Mucosa of rectum (tissue), 2 donors: ENCODE measurements at regions not wholly inside any gene's neighbourhood (a gene's known extent, or its start where the extent isn't known, plus 50 kb on each side); places are given as distances from the start of the nearest gene placed in this dataset.

Experiments used
- H3K27ac ChIP-seq, 2 donors: one replicate each; pipeline ENCODE4 v1.7.0; 2013; ENCODE audit warnings: inconsistent platforms in 2 of 2, low read depth in 2 of 2, low read length in 2 of 2
- H3K27me3 ChIP-seq, 2 donors: one replicate each; pipeline ENCODE4 v1.7.0; 2013; ENCODE audit warnings: low read length in 2 of 2; ENCODE audit not compliant: control insufficient read depth in 2 of 2, insufficient read depth in 2 of 2
- H3K36me3 ChIP-seq, 2 donors: one replicate each; pipeline ENCODE4 v1.7.0; 2013; ENCODE audit warnings: low read length in 2 of 2; ENCODE audit not compliant: control insufficient read depth in 2 of 2, insufficient read depth in 2 of 2
- H3K4me1 ChIP-seq, 2 donors: one replicate each; pipeline ENCODE4 v1.7.0; 2013; ENCODE audit warnings: low read length in 2 of 2, mild to moderate bottlenecking in 1 of 2; ENCODE audit not compliant: control insufficient read depth in 2 of 2, insufficient read depth in 2 of 2
- H3K4me3 ChIP-seq, 2 donors: one replicate each; pipeline ENCODE4 v1.7.0; 2013; ENCODE audit warnings: low read length in 2 of 2
- H3K9ac ChIP-seq, 2 donors: one replicate each; pipeline ENCODE4 v1.7.0; 2013; ENCODE audit warnings: low read length in 2 of 2, low read depth in 1 of 2, mild to moderate bottlenecking in 1 of 2
- H3K9me3 ChIP-seq, 2 donors: one replicate each; pipeline ENCODE4 v1.7.0; 2013; ENCODE audit warnings: low read length in 2 of 2; ENCODE audit not compliant: control insufficient read depth in 2 of 2
- donor health status: healthy.
- donor health status: Normal muscosa, but diverticular disease.

DNA sequence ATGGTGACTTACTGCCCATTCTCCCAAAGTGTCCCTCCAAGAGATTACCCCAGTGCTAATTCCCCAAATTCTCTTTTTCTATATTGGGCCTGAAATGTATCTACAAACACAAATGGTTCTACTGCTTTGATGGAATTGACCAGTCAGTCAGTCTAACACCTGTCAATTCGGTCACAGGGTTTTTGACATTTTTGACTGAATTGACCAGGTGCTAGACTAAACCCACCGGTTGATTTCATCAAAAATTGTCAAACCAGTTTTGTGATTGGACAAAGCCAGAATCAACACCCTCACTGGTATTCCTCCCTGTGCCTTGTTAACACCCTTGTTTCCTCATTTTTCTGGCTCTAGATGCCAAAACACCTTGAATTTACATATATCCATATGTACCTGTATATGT, 398.4 kb upstream of the NR2F2 start:
- Histone ChIP-seq H3K4me1 (no peaks in the 10 kb centered on the region), H3K36me3 (no peaks in the 10 kb centered on the region), H3K4me3 (no peak overlapping the region), H3K9me3 (no peaks in the 10 kb centered on the region), H3K27me3 (no peaks in the 10 kb centered on the region), H3K9ac (no peak overlapping the region), H3K27ac (no peak overlapping the region)

GRCh38 chr15:95932676-95933075, 397.8 kb upstream of the NR2F2 start:
- no peak overlapping the region for H3K9ac ChIP-seq
- H3K4me1 ChIP-seq = no peaks in the 10 kb centered on the region
- no peaks in the 10 kb centered on the region for H3K9me3 ChIP-seq
- no peak overlapping the region for H3K27ac ChIP-seq
- no peak overlapping the region for H3K4me3 ChIP-seq
- no peaks in the 10 kb centered on the region for H3K27me3 ChIP-seq
- H3K36me3 ChIP-seq = no peaks in the 10 kb centered on the region

- H3K27ac ChIP-seq = no peak overlapping the region
- no peak overlapping the region for H3K9ac ChIP-seq
- H3K4me3 ChIP-seq = no peak overlapping the region
- H3K9me3 ChIP-seq = no peaks in the 10 kb centered on the region
- H3K4me1 ChIP-seq = no peaks in the 10 kb centered on the region
- no peaks in the 10 kb centered on the region for H3K36me3 ChIP-seq
- no peaks in the 10 kb centered on the region for H3K27me3 ChIP-seq
These were observed 394.6 kb upstream of the NR2F2 start for GRCh38 chr15:95935852-95936251.

DNA sequence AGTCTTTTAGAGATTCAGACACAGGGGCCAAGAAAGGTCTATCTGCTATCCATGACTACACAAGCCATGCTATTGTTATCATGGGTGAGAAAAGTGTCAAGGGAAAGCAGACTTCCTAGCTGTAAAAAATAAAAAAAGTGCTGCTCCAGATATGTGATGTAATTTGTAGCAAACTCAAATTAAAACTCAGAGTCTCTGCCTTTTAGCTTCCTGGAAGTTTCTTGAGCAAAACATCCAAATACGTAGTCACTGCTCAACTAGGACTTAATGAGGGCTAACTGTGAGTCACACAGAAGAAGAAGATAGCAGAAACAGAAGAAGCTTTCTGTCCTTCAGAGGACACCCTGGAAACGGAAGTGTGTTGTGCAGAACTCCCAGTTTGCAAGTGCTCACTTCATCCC, 393.4 kb upstream of the NR2F2 start:
- no peaks in the 10 kb centered on the region for H3K27me3 ChIP-seq
- no peaks in the 10 kb centered on the region for H3K4me1 ChIP-seq
- H3K9ac ChIP-seq = no peak overlapping the region
- H3K9me3 ChIP-seq = no peaks in the 10 kb centered on the region
- H3K4me3 ChIP-seq = no peak overlapping the region
- H3K27ac ChIP-seq = no peak overlapping the region
- H3K36me3 ChIP-seq = no peaks in the 10 kb centered on the region

- Histone ChIP-seq H3K27ac (no peak overlapping the region), H3K4me3 (no peak overlapping the region), H3K4me1 (no peaks in the 10 kb centered on the region), H3K9ac (no peak overlapping the region), H3K27me3 (no peaks in the 10 kb centered on the region), H3K36me3 (no peaks in the 10 kb centered on the region), H3K9me3 (no peaks in the 10 kb centered on the region)
These were observed 390.0 kb upstream of the NR2F2 start for GRCh38 chr15:95940431-95940985.

GRCh38 chr15:95944193-95944592, 386.3 kb upstream of the NR2F2 start:
- no peaks in the 10 kb centered on the region for H3K9me3 ChIP-seq
- no peak overlapping the region for H3K9ac ChIP-seq
- no peaks in the 10 kb centered on the region for H3K27me3 ChIP-seq
- H3K4me3 ChIP-seq = no peak overlapping the region
- no peak overlapping the region for H3K27ac ChIP-seq
- H3K4me1 ChIP-seq = no peaks in the 10 kb centered on the region
- H3K36me3 ChIP-seq = no peaks in the 10 kb centered on the region

DNA sequence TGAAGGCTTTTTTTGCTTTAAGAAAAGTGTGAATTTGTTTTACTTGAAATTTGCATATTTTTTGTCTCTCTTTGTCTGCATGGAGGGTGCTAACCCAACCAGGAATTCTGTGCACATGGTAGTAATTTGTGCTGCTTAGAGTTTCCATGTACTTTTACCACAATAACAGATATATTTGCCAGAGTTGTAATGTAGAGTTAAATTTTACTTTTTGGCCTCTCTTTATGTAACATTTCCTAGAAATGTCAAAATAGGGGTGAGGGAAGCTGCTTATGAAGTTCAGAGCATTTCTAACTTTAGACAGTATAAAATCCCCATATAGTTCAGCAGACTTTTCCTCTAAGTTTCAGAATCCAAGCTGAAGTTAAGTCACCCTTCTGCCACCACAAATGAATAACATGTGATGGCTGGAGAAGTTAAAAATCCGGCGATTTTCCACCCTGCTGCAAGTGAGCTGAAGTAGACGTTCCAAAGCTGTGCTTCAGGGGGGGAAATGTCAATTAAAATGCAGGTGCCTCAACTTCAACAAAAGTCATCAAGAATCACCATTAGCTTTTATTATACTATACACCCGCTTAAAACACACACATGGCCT, 385.7 kb upstream of the NR2F2 start:
- Histone ChIP-seq H3K9me3 (no peaks in the 10 kb centered on the region), H3K9ac (no peak overlapping the region), H3K4me1 (no peaks in the 10 kb centered on the region), H3K4me3 (no peak overlapping the region), H3K36me3 (no peaks in the 10 kb centered on the region), H3K27me3 (no peaks in the 10 kb centered on the region), H3K27ac (no peak overlapping the region)

DNA sequence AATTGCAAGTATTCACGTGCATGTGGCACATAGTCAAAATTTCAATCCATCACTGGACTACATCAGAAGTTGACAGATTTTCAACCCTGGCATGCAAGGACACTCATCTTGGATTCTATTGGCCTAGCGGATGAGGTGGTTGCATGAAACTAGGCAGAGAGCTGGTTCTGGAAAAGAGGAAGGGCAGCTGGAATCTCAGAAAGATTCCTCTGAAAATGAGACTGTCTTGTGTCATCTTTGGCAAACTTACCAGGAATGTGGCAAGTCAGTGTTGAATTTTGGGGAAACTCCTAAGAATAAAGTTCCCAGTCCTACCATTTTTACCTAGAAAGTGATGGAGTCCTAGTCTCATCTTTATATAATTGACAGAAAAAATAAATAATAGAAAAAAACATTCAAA, 384.3 kb upstream of the NR2F2 start:
- no peaks in the 10 kb centered on the region for H3K36me3 ChIP-seq
- no peaks in the 10 kb centered on the region for H3K9me3 ChIP-seq
- H3K9ac ChIP-seq = no peak overlapping the region
- no peaks in the 10 kb centered on the region for H3K4me1 ChIP-seq
- H3K27ac ChIP-seq = no peak overlapping the region
- H3K4me3 ChIP-seq = no peak overlapping the region
- H3K27me3 ChIP-seq = no peaks in the 10 kb centered on the region

DNA sequence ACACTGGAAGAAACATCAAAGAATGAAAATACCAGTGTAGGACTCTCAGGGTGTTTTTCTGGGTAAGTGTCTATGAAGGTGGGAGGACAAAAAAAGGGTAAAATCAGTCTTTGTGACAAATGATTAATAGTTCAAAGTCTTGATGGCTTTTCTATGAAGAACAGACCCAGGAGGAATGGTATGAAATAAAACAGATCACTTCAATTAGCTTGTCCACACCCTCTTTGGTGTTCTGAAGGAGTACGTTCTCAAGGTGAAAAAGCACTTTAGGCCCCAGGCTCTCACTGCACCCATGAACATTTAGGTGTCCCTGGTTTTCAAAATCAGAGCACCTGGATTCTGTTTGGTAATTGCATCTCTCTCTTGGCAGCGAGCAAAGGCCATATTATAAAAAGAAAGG, 383.6 kb upstream of the NR2F2 start:
- Histone ChIP-seq H3K9ac (no peak overlapping the region), H3K27ac (no peak overlapping the region), H3K36me3 (no peaks in the 10 kb centered on the region), H3K9me3 (no peaks in the 10 kb centered on the region), H3K4me1 (no peaks in the 10 kb centered on the region), H3K27me3 (no peaks in the 10 kb centered on the region), H3K4me3 (no peak overlapping the region)

DNA sequence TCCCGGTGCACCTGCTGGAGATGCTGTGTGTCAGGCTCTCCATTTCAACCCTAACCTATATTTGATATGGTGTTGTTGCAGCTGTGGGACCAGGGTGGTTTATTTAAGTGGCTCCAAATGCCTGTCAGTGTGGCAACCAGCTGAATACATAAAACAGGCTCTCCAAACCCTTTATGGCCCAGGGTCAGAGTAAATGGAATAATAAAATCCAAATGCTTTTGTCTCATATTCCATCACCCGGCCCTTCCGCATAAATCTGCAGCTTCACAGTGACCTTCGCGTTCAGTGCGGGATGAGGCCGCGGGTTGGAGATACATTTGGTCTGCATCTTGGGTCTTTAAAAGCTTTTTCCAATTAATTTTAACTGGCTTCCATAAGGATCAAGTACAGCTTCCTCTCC, 382.1 kb upstream of the NR2F2 start:
- H3K9me3 ChIP-seq = no peaks in the 10 kb centered on the region
- no peak overlapping the region for H3K4me3 ChIP-seq
- no peaks in the 10 kb centered on the region for H3K4me1 ChIP-seq
- no peaks in the 10 kb centered on the region for H3K36me3 ChIP-seq
- H3K9ac ChIP-seq = no peak overlapping the region
- no peak overlapping the region for H3K27ac ChIP-seq
- no peaks in the 10 kb centered on the region for H3K27me3 ChIP-seq

GRCh38 chr15:95953032-95953431, 377.5 kb upstream of the NR2F2 start:
- Histone ChIP-seq H3K36me3 (no peaks in the 10 kb centered on the region), H3K4me3 (no peak overlapping the region), H3K27ac (no peak overlapping the region), H3K9ac (no peak overlapping the region), H3K27me3 (no peaks in the 10 kb centered on the region), H3K4me1 (no peaks in the 10 kb centered on the region), H3K9me3 (no peaks in the 10 kb centered on the region)
